ENCODE measurements at regions not wholly inside any gene's neighbourhood (a gene's known extent, or its start where the extent isn't known, plus 50 kb on each side); places are given as distances from the start of the nearest gene placed in this dataset.

DNA sequence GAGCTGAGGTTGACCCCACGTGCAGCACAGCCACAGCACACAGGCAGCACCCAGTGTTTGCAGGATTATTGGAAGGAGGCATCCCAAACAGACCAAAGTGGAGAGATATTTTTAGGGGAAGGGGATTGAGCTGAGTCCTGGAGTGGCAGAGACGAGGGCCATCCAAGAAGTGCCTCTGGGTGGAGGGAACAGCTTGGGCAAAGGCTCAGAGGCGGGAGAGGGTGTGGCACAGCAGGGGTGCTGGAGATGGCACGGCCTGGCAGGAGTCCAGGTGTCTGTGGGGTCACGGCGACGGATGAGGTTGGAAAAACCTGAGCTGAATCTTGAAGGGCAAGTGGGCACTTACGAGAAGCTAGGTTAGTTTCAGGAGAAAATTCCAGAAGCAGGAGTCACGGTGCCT lies 60.6 kb downstream of the INHBB start (continued):
- TF ChIP-seq EP300 (IDR thresholded peaks at IDR 0.05; ENCODE audit: borderline replicate concordance in 1 of 2, control insufficient read depth in 1 of 2, low read depth in 2 of 2, low read length in 2 of 2) (no peak), IKZF1 (conservative IDR thresholded peaks at IDR 0.05) (no peak), CHD1 (IDR thresholded peaks at IDR 0.05; ENCODE audit: low read depth, low read length) (no peak)

DNA sequence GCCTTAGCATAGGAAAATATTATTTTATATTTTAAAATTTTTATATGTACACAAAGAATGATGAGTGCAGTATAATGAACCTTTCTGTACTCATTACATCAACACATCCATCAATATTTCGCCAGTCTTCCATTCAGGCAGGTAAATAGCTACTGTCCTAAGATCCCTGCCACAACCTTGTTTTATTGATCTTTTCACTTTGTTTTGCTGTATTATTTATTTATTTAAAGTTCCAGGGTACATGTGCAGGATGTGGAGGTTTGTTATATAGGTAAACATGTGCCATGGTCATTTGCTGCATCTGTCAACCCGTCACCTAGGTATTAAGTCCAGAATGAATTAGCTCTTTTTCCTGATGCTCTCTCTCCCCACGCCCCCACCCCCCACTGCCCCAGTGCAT lies 64.6 kb downstream of the INHBB start:
- peaks cover 0 to 2% of the 10 kb centered on the region in 2 experiments; a peak in 2 of 4 replicates for H3K27me3 ChIP-seq (replicated peaks in 1 of 2; ENCODE audit: control insufficient read depth in 2 of 2, insufficient read depth in 2 of 2, low read length in 1 of 2)
- H4K20me1 ChIP-seq (ENCODE audit: control insufficient read depth, insufficient read depth) = no peaks in the 10 kb centered on the region
- FAIRE-seq = no peak
- intact Hi-C loops (cut with micrococcal nuclease; ENCODE audit: unreplicated experiment) (no loop called here), in situ Hi-C loops (cut with MboI) (no loop called here)
- ATAC-seq = no peak
- ChIA-PET CTCF (no interaction called here), RAD21 (ENCODE audit: unreplicated experiment) (no interaction called here), SMC1A (ENCODE audit: uncharacterized antibody, unreplicated experiment) (no interaction called here), POLR2A (no interaction called here)
- H3K36me3 ChIP-seq (ENCODE audit: control insufficient read depth in 2 of 2, insufficient read depth in 2 of 2, low read length in 1 of 2) = no peaks in the 10 kb centered on the region
- DNase-seq (ENCODE audit: low read depth, low spot score) = no peak
- H3K79me2 ChIP-seq (ENCODE audit: control insufficient read depth, insufficient read depth, low read length) = no peaks in the 10 kb centered on the region
- 53% methylated on average over 3 of the region's 3 CpGs for WGBS (ENCODE audit: insufficient coverage, insufficient replicate concordance, low lambda C conversion rate, missing lambda C conversion rate)
- H3K9me3 ChIP-seq (replicated peaks; ENCODE audit: control insufficient read depth, insufficient read depth, low read length) = peaks cover 2% of the 10 kb centered on the region; the same call in 1 of the 3 replicates
- H3K4me2 ChIP-seq (ENCODE audit: control insufficient read depth, insufficient read depth) = no peak overlapping the region
- no peak overlapping the region for H2AFZ ChIP-seq (ENCODE audit: control insufficient read depth, low read depth, low read length)
- H3K4me3 ChIP-seq = no peak overlapping the region
- no peak overlapping the region for H3K9ac ChIP-seq (ENCODE audit: control insufficient read depth, insufficient read depth, low read length)
- BruUV-seq (replicated peaks) = no TSS peak
- no peaks in the 10 kb centered on the region for H3K4me1 ChIP-seq (ENCODE audit: control insufficient read depth, insufficient read depth, low read length)
- no peak overlapping the region for H3K27ac ChIP-seq (ENCODE audit: control insufficient read depth, insufficient read depth)
- TF ChIP-seq, protein P1, sequence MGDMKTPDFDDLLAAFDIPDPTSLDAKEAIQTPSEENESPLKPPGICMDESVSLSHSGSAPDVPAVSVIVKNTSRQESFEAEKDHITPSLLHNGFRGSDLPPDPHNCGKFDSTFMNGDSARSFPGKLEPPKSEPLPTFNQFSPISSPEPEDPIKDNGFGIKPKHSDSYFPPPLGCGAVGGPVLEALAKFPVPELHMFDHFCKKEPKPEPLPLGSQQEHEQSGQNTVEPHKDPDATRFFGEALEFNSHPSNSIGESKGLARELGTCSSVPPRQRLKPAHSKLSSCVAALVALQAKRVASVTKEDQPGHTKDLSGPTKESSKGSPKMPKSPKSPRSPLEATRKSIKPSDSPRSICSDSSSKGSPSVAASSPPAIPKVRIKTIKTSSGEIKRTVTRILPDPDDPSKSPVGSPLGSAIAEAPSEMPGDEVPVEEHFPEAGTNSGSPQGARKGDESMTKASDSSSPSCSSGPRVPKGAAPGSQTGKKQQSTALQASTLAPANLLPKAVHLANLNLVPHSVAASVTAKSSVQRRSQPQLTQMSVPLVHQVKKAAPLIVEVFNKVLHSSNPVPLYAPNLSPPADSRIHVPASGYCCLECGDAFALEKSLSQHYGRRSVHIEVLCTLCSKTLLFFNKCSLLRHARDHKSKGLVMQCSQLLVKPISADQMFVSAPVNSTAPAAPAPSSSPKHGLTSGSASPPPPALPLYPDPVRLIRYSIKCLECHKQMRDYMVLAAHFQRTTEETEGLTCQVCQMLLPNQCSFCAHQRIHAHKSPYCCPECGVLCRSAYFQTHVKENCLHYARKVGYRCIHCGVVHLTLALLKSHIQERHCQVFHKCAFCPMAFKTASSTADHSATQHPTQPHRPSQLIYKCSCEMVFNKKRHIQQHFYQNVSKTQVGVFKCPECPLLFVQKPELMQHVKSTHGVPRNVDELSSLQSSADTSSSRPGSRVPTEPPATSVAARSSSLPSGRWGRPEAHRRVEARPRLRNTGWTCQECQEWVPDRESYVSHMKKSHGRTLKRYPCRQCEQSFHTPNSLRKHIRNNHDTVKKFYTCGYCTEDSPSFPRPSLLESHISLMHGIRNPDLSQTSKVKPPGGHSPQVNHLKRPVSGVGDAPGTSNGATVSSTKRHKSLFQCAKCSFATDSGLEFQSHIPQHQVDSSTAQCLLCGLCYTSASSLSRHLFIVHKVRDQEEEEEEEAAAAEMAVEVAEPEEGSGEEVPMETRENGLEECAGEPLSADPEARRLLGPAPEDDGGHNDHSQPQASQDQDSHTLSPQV (IDR thresholded peaks at IDR 0.05) = no peak
- TF ChIP-seq TCF3 (IDR thresholded peaks at IDR 0.05; ENCODE audit: borderline replicate concordance, insufficient read depth, low read depth, low read length) (no peak), GABPA (IDR thresholded peaks at IDR 0.05; ENCODE audit: low read depth) (no peak), NBN (IDR thresholded peaks at IDR 0.05) (no peak), ZNF207 (IDR thresholded peaks at IDR 0.05; ENCODE audit: borderline replicate concordance) (no peak), ZSCAN29 (IDR thresholded peaks at IDR 0.05) (no peak), TCF12 (IDR thresholded peaks at IDR 0.05; ENCODE audit: low read depth, low read length) (no peak), STAT1 (conservative IDR thresholded peaks at IDR 0.05) (no peak), PML (IDR thresholded peaks at IDR 0.05; ENCODE audit: low read length) (no peak), ZBED1 (IDR thresholded peaks at IDR 0.05; ENCODE audit: borderline replicate concordance) (no peak), CBFB (IDR thresholded peaks at IDR 0.05; ENCODE audit: low read depth) (no peak), JUND (IDR thresholded peaks at IDR 0.05; ENCODE audit: low read depth, low read length) (no peak)
- TF ChIP-seq, protein P2, sequence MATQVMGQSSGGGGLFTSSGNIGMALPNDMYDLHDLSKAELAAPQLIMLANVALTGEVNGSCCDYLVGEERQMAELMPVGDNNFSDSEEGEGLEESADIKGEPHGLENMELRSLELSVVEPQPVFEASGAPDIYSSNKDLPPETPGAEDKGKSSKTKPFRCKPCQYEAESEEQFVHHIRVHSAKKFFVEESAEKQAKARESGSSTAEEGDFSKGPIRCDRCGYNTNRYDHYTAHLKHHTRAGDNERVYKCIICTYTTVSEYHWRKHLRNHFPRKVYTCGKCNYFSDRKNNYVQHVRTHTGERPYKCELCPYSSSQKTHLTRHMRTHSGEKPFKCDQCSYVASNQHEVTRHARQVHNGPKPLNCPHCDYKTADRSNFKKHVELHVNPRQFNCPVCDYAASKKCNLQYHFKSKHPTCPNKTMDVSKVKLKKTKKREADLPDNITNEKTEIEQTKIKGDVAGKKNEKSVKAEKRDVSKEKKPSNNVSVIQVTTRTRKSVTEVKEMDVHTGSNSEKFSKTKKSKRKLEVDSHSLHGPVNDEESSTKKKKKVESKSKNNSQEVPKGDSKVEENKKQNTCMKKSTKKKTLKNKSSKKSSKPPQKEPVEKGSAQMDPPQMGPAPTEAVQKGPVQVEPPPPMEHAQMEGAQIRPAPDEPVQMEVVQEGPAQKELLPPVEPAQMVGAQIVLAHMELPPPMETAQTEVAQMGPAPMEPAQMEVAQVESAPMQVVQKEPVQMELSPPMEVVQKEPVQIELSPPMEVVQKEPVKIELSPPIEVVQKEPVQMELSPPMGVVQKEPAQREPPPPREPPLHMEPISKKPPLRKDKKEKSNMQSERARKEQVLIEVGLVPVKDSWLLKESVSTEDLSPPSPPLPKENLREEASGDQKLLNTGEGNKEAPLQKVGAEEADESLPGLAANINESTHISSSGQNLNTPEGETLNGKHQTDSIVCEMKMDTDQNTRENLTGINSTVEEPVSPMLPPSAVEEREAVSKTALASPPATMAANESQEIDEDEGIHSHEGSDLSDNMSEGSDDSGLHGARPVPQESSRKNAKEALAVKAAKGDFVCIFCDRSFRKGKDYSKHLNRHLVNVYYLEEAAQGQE (IDR thresholded peaks at IDR 0.05; ENCODE audit: low read depth, low read length) = no peak
- TF ChIP-seq, protein P3, sequence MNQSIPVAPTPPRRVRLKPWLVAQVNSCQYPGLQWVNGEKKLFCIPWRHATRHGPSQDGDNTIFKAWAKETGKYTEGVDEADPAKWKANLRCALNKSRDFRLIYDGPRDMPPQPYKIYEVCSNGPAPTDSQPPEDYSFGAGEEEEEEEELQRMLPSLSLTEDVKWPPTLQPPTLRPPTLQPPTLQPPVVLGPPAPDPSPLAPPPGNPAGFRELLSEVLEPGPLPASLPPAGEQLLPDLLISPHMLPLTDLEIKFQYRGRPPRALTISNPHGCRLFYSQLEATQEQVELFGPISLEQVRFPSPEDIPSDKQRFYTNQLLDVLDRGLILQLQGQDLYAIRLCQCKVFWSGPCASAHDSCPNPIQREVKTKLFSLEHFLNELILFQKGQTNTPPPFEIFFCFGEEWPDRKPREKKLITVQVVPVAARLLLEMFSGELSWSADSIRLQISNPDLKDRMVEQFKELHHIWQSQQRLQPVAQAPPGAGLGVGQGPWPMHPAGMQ (IDR thresholded peaks at IDR 0.05; ENCODE audit: borderline replicate concordance) = no peak

Measured in GM12878 (cell line).